Type B pancreatic cell (in vitro differentiated cells): ENCODE measurements at regions not wholly inside any gene's neighbourhood (a gene's known extent, or its start where the extent isn't known, plus 50 kb on each side); places are given as distances from the start of the nearest gene placed in this dataset.

Experiments
- DNase-seq: peaks from one replicate; pipeline ENCODE4 v3.0.0; 2021; ENCODE audit warnings: mixed read lengths; ENCODE audit not compliant: unreplicated experiment; ENCODE audit errors: extremely low spot score
- H3K27ac Mint-ChIP-seq: 2 replicates; pipeline ENCODE4 v1.8.0; 2021; ENCODE audit warnings: mild to moderate bottlenecking, mixed read lengths
- H3K27me3 Mint-ChIP-seq: 2 replicates; pipeline ENCODE4 v1.8.0; 2021; ENCODE audit warnings: mixed read lengths
- H3K36me3 Mint-ChIP-seq: 2 replicates; pipeline ENCODE4 v1.8.0; 2021; ENCODE audit warnings: mixed read lengths
- H3K4me1 Mint-ChIP-seq: one replicate; pipeline ENCODE4 v1.8.0; 2021; ENCODE audit warnings: mixed read lengths; ENCODE audit not compliant: unreplicated experiment
- H3K4me3 Mint-ChIP-seq: 2 replicates; pipeline ENCODE4 v1.8.0; 2021; ENCODE audit warnings: mild to moderate bottlenecking, mixed read lengths
- H3K9me3 Mint-ChIP-seq: 2 replicates; pipeline ENCODE4 v1.8.0; 2021; ENCODE audit warnings: mixed read lengths
- TF ChIP-seq, protein P1 (sequence below): fragments of 200-600 bp; sonication (generic); conservative IDR thresholded peaks from 2 replicates; pipeline ENCODE4 v1.5.0; 2021; ENCODE audit warnings: antibody characterized with exemption, mild to moderate bottlenecking

DNA sequence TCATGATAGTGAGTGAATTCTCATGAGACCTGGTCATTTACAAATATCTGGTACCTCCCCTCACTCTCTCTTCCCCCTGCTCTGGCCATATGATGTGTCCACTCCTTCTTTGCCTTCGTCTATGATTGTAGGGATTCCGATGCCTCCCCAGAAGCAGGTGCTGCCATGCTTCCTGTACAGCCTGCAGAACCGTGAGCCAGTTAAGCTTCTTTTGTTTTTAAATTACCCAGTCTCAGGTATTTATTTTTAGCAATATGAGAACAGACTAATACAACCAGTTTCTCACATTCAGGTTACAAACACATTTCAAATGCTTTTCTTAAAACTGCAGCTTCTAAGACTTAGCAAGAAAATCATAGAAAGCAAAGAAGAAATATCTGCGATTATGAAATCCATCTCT, 321.2 kb upstream of the CDH7 start:
- Mint-ChIP-seq H3K4me3 (no peak overlapping the region), H3K36me3 (no peaks in the 10 kb centered on the region), H3K9me3 (no peaks in the 10 kb centered on the region), H3K27ac (no peak overlapping the region), H3K4me1 (no peaks in the 10 kb centered on the region), H3K27me3 (no peaks in the 10 kb centered on the region)
- TF ChIP-seq, protein P1, sequence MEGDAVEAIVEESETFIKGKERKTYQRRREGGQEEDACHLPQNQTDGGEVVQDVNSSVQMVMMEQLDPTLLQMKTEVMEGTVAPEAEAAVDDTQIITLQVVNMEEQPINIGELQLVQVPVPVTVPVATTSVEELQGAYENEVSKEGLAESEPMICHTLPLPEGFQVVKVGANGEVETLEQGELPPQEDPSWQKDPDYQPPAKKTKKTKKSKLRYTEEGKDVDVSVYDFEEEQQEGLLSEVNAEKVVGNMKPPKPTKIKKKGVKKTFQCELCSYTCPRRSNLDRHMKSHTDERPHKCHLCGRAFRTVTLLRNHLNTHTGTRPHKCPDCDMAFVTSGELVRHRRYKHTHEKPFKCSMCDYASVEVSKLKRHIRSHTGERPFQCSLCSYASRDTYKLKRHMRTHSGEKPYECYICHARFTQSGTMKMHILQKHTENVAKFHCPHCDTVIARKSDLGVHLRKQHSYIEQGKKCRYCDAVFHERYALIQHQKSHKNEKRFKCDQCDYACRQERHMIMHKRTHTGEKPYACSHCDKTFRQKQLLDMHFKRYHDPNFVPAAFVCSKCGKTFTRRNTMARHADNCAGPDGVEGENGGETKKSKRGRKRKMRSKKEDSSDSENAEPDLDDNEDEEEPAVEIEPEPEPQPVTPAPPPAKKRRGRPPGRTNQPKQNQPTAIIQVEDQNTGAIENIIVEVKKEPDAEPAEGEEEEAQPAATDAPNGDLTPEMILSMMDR = no peak
- DNase-seq = no peak

DNA sequence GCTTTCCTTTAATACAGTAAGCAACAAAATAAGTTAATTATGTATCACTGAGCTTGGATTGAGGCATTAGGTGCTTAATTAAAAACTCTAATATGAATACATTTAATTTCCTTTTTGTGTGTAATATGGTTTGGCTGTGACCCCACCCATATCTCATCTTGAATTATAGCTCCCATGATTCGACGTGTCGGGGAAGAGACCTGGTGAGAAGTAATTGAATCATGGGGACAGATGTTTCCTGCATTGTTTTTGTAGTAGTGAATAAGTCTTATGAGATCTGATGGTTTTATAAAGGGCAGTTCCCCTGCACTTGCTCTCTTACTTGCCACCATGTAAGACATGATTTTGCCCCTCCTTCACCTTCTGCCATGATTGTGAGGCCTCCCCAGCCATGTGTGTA, 325.4 kb upstream of the CDH7 start:
- no peak overlapping the region for H3K4me3 Mint-ChIP-seq
- no peaks in the 10 kb centered on the region for H3K4me1 Mint-ChIP-seq
- H3K9me3 Mint-ChIP-seq = no peaks in the 10 kb centered on the region
- no peak overlapping the region for H3K27ac Mint-ChIP-seq
- H3K36me3 Mint-ChIP-seq = no peaks in the 10 kb centered on the region
- DNase-seq = no peak
- H3K27me3 Mint-ChIP-seq = no peaks in the 10 kb centered on the region
- TF ChIP-seq, protein P1 = no peak

DNA sequence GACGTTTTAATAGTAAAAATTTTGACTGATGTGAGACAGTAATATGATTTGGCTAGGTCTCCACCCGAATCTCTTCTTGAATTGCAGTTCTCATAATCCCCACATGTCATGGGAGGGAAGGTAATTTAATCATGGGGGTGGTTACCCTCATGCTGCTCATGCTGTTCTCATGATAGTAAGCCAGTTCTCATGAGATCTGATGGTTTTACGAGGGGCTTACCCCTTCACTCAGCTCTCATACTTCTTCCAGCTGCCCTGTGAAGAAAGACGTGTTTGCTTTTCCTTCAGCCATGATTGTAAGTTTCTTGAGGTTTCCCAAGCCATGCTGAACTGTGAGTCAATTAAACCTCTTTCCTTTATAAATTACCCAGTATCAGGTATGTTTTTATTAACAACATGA, 327.0 kb upstream of the CDH7 start:
- no peaks in the 10 kb centered on the region for H3K27me3 Mint-ChIP-seq
- DNase-seq = no peak
- H3K36me3 Mint-ChIP-seq = no peaks in the 10 kb centered on the region
- H3K9me3 Mint-ChIP-seq = no peaks in the 10 kb centered on the region
- TF ChIP-seq, protein P1 = no peak
- no peak overlapping the region for H3K27ac Mint-ChIP-seq
- no peak overlapping the region for H3K4me3 Mint-ChIP-seq
- no peaks in the 10 kb centered on the region for H3K4me1 Mint-ChIP-seq

DNA sequence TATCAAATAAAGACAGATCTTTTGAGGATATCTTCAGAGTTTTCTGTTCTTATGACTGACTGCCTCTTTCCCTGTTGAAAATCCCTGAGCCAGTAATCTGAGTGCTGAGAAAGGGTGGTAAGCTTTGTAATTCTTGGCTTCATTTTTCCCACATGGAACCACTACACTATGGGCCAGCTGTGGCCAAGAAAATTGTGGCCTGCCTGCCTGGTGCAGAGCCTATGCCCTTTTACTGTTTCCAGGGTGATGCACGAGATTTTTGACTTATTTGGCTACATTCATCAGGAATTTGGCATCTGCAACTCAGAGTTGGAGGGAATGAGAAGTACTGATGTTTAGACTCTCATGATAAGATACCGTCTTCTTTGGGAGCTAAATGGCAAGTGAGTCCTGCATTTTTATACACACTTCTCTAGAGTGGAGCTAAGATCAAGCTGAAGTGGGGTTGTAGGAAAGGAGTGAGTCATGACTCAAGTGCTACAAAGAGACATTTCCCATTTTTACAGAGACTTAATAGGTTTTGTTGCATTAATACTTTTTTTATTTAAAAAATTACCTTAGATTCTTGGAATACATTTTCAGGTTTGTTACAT, 328.2 kb upstream of the CDH7 start:
- H3K36me3 Mint-ChIP-seq = no peaks in the 10 kb centered on the region
- no peak overlapping the region for H3K27ac Mint-ChIP-seq
- no peak overlapping the region for H3K4me3 Mint-ChIP-seq
- no peaks in the 10 kb centered on the region for H3K9me3 Mint-ChIP-seq
- TF ChIP-seq, protein P1 = no peak
- H3K27me3 Mint-ChIP-seq = no peaks in the 10 kb centered on the region
- no peak for DNase-seq
- no peaks in the 10 kb centered on the region for H3K4me1 Mint-ChIP-seq

DNA sequence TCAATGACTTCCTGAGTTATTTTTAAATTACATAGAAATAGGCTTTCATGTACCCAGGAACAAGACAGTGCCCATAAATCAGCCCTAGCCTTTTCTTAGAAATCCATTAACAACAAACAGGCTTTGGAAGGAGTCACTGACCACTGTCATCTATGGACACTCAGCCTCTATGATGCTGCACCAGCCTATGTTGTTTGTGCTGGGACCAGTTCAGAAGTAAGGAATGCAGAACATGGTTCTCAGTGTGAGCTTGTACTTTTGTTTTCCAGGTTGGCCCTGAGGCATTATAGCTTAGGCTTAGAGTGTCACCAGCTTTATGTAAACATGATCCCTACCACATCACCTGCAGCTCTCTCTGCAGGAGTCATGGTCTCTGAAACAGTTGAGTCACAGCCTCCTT, 335.7 kb upstream of the CDH7 start:
- Mint-ChIP-seq H3K4me3 (no peak overlapping the region), H3K27me3 (no peaks in the 10 kb centered on the region), H3K27ac (no peak overlapping the region), H3K9me3 (no peaks in the 10 kb centered on the region), H3K4me1 (no peaks in the 10 kb centered on the region), H3K36me3 (no peaks in the 10 kb centered on the region)
- TF ChIP-seq, protein P1 = no peak
- no peak for DNase-seq

DNA sequence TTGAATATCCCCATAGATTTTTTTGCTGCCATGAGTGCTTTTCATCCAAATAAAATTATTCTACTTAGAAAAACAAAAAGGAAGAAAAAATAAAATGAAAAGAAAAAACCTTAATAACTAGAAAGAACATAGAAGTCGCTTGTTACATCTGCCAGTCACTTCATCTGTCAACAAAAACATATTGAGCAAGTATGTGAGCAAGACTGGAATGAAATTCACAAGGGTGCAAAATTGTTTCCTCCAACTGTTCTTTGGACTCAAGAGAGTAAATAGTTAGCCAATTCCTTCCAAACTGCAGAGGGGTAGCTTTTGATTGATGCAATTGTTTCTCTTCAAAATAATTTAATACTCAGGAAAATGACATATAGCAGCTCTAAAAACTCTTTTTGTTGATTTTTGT, 336.3 kb upstream of the CDH7 start:
- no peaks in the 10 kb centered on the region for H3K4me1 Mint-ChIP-seq
- TF ChIP-seq, protein P1 = no peak
- no peak for DNase-seq
- no peaks in the 10 kb centered on the region for H3K27me3 Mint-ChIP-seq
- H3K27ac Mint-ChIP-seq = no peak overlapping the region
- no peaks in the 10 kb centered on the region for H3K36me3 Mint-ChIP-seq
- H3K9me3 Mint-ChIP-seq = no peaks in the 10 kb centered on the region
- no peak overlapping the region for H3K4me3 Mint-ChIP-seq
